ENCODE measurements at regions not wholly inside any gene's neighbourhood (a gene's known extent, or its start where the extent isn't known, plus 50 kb on each side); places are given as distances from the start of the nearest gene placed in this dataset.

GRCh38 chr9:104448036-104448435, 56.0 kb upstream of the OR13F1 start:
- no peak for DNase-seq (ENCODE audit: low spot score)
